D721Med (cell line): ENCODE measurements at regions not wholly inside any gene's neighbourhood (a gene's known extent, or its start where the extent isn't known, plus 50 kb on each side); places are given as distances from the start of the nearest gene placed in this dataset.
"Not testable (repeated sequence)": the region's sequence is repeated elsewhere in the genome, so short reads cannot be mapped to it uniquely, and the experiment has no call there.

Source experiments
- DNase-seq: peaks from one replicate; pipeline ENCODE4 v3.0.0; 2011; ENCODE audit warnings: low spot score; ENCODE audit not compliant: insufficient read length
- FAIRE-seq: peaks from 2 replicates; lab custom pipeline; 2011; peaks lifted over from hg19 to GRCh38; lab: Jason Lieb, UNC
- CTCF ChIP-seq: IDR thresholded peaks from 2 replicates; pipeline ENCODE4 v1.5.1; 2012; ENCODE audit warnings: mild to moderate bottlenecking, control low read depth; ENCODE audit not compliant: insufficient read depth; ENCODE audit errors: missing control alignments

- FAIRE-seq (no peak), DNase-seq (no peak)
- TF ChIP-seq CTCF = no peak
Observed at GRCh38 chr5:92553326-92553725, 1027.7 kb downstream of the NR2F1-AS1 start.

- no peak for TF ChIP-seq CTCF
- FAIRE-seq (no peak), DNase-seq (no peak)
Observed at GRCh38 chr5:92552206-92553160, 1028.5 kb downstream of the NR2F1-AS1 start.

GRCh38 chr5:92548346-92548745, 1032.7 kb downstream of the NR2F1-AS1 start:
- no peak for DNase-seq
- TF ChIP-seq CTCF = no peak
- FAIRE-seq = no peak

GRCh38 chr5:92544596-92544995, 1036.4 kb downstream of the NR2F1-AS1 start:
- no peak for TF ChIP-seq CTCF
- DNase-seq (no peak), FAIRE-seq (no peak)

GRCh38 chr5:92544036-92544435, 1037.0 kb downstream of the NR2F1-AS1 start:
- DNase-seq (no peak), FAIRE-seq (no peak)
- no peak for TF ChIP-seq CTCF

- FAIRE-seq (no peak), DNase-seq (no peak)
- no peak for TF ChIP-seq CTCF
Observed at GRCh38 chr5:92543201-92543600, 1037.8 kb downstream of the NR2F1-AS1 start.

- DNase-seq, FAIRE-seq: not testable (repeated sequence)
Observed at GRCh38 chr5:92542017-92542416, 1039.0 kb downstream of the NR2F1-AS1 start.
